ENCODE measurements at regions not wholly inside any gene's neighbourhood (a gene's known extent, or its start where the extent isn't known, plus 50 kb on each side); places are given as distances from the start of the nearest gene placed in this dataset.

DNA sequence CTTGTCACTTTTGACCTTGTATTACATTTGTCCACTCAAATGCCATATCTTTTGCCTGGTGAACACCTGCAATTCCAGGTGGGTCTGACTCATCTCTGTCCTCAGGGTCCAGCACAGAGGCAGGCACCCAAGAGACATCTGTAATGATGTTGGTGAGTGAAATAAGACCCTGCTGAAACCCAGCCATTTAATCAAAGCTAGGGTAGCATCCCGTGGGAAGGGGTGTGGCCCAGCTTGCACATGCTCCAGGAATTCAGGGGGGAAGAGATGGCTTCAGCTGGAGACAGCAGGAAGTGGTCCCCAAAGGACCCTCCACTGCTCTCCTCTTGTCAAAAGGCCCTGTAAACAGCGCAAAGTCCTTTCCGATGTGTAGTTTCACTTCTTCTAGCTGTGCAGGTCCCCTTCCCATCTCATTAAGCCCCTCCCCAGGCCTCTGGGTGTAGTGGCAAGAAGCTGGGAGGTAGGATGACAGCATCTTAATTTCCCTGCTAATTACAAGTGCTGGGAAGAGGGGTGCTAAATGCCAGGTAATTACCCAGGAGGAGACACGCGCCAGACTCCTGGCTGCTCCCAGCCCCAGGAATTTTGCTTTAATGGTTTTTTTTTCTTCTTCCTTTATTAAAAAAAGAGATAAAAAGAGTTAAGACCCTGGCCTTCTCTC, 54.4 kb upstream of the TRABD2B start:
- DNase-seq: no peak

DNA sequence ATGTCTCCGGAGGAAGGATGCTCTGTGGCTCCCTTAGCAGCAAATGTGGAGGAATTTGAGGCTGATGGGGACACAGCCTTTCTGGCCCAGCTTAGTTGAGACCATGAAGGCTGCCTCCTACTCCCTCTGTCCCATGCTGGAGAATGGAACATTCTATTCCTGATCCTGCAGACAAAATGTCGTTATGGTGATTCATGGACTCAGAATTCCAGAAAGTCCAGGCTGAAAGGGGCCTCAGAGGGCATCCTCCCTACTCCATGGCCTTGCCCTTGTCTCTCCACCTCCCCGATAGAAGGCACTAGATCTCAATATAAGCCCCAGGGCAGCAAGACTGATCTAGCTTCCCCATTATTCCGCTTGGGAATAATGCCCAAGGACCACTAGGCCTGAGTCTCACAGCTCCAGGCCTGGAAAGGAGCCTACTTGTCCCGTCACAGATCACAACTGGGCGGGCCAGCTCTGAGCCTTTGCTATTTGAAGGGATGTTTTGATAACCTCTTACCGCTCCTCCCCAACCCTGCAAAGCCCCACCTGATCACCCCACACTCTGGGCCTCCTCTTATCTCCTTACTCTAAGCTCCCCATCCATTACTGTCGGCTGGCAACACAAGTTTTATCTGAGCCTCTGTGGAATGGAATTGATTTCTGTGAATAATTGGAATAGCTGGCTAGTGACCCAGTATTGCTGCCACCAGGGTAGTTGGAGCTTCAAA, 52.8 kb upstream of the TRABD2B start:
- no peak for DNase-seq

DNA sequence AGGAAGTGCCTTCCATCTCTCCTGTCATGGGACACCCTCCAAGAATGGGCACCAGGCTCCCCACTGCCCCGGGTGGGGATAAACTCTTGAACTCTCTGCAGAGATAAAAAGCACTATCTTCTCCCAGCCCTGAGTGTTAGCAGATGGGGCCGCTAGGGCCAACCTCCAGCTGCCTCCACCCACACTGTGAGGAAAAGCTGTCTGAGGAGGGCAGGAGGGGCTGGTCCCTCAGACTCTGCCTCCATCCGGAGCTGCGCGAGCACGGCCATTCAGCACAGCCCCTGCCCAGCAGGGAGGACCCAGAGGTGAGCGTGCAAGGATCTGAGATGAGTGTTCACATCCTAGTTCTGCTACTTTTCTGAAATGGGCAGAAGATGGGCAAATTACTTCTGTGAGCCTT, 51.8 kb upstream of the TRABD2B start:
- no peak for DNase-seq

DNA sequence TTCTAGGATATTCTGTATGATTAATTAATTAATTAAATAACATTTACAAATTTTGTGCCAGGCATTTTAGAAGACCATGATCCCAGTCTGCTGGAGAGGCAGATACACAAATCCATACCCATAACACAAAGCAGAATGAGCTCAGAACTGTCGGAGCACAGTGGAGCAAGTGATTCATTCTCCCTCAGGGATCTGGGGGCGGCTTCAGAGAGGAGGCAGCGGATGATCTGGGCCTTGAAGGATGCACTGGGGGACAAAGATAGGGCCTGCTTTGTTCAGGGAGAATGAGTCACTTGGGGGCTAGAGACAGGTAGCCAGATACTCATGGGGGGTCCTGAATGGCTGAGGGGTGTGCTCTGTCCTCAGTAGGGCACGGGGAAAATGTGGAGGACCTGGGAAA, 50.9 kb upstream of the TRABD2B start:
- DNase-seq: no peak

DNA sequence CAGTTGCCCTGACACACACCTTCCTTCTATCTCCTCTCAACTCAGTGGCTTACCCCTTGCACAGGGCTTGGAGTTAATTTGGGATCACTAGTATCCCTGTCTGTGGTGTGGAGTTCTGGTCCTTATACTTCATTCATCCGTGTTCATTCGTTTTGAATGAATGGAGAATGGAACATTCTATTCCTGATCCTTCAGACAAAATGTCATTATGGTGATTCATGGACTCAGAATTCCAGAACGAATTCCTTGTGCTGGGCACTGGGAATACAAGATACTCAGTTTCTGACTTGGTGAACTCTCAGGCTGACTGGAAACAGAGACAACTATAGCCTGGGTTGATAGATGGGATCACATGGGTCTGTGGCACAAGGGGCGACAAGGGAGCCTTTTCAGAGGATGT, 49.9 kb upstream of the TRABD2B start:
- no peak for DNase-seq

All from CD4-positive, alpha-beta T cell treated with Interleukin-10 for 1 hour (primary cell).